ENCODE measurements at regions not wholly inside any gene's neighbourhood (a gene's known extent, or its start where the extent isn't known, plus 50 kb on each side); places are given as distances from the start of the nearest gene placed in this dataset.
A peak's percentile ranks its signal among the peaks of the same experiment; 100 is the strongest.
"Not testable (repeated sequence)": the region's sequence is repeated elsewhere in the genome, so short reads cannot be mapped to it uniquely, and the experiment has no call there.

DNA sequence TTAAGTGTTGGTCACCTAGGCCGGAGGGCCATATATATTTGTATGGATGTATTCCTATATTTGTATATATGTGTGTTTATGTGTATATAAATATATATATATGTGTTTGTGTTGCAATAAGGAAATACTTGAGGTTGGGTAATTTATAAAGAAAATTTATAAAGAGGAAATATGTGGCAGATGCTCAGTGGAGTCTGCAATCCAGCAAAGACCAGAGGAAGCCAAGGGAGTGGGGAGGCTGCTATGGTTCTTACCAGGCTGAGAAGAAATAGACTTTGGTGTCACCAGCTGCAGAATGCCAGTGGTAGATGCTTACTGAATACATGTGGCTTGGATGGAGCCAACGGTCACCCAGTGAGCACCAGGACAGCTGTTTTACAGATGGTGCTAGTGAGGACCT, 97.4 kb upstream of the ELOVL5 start:
- DNase-seq = no peak

DNA sequence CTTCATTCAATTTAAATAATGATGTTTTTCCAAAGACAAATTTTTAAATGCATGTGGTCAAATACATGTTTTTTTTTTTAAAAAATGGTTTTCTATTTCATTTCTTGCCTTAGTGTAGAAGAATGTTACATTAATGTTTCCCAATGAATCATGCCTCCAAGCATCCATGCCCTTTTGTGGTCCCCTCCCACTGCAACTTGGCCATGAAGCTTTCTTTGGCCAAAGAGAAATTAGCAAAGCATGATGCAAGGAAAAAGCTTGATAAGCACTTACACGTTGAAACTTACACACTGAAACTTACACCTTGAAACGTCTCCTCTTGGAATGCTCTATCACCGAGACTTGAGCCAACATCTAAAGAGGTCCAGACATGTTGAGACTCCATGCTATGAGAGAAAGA, 93.0 kb upstream of the ELOVL5 start:
- no peak for DNase-seq

DNA sequence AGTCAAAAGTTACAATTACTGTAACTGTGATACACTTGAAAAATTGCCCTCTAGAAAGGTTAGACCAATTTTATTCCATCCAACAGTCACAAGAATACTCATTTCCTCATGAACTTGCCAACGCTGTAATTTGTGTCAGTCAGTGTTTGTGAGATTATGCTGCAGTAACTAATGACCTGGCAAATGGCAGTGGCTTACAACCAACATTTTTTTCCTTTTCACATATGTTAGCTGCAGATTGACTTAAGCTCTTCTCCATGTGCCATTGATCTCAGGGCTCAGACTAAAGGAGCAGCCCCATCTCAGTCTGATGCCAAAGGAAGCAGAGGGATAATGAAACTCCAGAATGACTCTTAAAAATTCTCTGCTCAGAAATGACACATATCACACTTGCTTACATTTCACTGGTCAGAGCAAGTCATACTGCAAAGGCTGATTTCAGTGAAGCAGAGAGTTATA, 92.3 kb upstream of the ELOVL5 start:
- DNase-seq = no peak

DNA sequence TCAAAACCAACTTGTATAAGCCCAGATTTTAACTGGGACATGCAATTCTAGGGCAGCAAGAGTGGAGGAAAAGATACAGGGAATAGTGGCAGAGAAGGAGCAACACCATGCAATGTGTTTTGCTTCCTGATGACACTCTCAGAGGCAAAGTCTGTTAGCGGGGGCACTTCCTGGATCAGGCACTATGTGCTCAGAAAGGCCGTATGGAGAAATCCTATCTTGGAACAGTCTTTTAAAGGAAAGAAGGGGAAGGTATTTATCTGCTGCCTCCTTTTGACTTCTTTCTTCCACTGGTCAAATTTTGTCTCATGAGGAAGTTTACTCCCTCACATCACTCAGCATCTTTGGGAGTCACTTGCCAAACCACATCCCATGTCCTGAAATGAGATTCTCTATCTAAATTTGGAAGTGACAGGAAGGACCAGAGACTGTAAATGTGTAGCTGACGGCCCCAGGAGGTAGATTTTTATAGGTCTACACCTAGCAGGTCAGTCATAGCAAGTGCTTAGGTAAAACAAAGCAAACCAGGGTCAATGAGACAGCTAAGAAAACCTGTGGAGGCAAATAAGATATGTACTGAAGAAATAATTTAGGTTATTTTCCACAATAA, 91.7 kb upstream of the ELOVL5 start:
- DNase-seq = no peak

DNA sequence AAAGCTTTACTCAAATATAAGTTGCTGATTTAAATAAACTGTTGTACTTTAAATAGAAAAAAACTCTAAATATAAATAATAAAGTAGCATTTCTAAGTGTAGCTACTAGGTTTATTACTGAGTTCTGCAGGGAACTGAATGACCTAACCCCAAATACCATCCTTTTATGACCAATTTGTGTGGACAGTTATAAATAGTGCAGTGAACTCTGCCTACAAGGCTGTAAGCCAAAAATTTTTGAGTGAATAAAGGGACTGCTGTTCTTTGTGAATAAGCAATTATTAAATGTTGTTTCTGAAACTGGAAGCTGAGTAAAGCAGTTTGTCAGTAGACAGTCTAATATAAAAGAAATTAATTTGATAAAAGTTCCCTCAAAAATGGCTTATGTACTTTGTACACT, 90.8 kb upstream of the ELOVL5 start:
- DNase-seq = no peak

DNA sequence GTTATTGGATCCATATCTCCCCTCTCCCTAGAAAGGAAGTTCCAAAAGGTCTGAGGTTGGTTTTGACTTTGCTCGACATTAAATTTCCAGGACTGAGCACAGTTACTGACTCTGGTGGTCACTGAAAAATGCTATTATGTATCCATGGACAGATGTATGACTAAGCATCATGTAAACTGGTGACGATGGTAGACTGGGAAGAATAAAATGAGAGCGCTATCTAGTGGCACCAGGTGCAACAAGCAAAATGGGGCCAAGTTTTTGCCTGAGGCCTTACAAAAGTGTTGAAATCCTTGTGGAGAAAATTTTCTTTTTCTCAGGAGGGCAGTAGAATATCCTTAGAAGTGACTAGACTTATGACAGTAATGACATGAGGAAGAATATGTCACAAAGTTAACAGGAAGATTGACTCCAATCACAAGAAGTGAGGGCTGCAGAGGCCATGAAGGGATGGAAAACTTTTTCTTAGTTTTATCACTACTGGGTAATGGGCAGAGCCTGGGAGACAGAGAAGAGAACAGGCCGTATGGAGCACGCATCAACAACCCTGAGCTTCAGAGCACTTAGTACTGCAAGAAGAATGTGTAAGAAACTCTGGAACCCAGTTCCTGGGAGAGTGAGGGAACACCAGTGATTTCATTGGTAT, 88.9 kb upstream of the ELOVL5 start:
- peak; percentile 20 for DNase-seq

DNA sequence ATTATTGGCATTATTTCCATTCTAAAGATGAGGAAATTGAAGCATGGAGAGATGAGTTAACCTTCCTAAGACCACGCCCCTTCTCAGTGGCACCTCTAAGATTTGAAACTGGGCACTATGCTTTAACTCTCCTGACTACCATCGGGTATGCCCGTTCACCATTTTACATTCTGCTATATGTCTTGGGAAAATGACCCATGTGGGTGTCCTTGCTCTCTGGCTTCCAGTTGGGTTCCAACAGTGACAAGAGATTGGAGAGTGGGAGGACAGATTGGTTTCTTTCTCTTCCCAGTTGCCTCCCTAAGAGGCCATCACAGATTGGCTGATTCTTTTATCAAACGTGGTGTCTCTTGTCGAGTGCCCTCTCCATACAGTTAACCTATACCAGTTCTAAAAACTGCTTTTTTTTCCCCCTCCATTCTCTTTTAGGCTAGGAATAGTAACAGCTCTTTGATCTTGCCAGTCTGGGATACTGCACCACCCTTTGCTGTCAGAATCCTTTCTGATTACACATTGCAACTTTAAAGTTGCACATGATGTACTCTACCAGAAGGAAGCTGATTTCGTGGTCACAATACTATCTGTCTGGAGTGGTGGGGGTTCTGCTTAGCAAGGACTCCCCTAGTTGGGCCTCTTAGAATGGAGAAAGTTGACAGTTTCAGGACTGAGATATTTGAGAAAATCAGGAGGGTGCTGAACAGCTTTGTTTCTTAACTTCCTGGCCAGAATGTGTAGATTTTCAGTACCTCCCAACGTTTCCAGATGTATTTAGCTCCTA, 88.0 kb upstream of the ELOVL5 start:
- DNase-seq = no peak

DNA sequence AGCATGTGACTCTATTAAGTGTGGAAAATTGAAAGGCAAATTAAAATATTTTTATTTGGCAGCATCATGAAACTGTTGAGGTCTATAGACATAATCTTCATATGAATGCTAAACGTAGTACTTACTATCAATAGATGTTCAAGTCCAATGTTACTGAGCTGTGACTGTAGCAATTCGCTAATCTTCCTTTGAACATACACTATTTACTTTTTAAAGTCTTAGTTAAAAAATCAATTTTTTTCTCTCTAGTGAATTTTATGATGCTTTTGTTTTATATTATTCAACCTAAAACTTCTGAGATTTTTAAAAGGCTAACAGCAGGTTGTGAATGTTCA, 85.2 kb upstream of the ELOVL5 start:
- no peak for DNase-seq

DNA sequence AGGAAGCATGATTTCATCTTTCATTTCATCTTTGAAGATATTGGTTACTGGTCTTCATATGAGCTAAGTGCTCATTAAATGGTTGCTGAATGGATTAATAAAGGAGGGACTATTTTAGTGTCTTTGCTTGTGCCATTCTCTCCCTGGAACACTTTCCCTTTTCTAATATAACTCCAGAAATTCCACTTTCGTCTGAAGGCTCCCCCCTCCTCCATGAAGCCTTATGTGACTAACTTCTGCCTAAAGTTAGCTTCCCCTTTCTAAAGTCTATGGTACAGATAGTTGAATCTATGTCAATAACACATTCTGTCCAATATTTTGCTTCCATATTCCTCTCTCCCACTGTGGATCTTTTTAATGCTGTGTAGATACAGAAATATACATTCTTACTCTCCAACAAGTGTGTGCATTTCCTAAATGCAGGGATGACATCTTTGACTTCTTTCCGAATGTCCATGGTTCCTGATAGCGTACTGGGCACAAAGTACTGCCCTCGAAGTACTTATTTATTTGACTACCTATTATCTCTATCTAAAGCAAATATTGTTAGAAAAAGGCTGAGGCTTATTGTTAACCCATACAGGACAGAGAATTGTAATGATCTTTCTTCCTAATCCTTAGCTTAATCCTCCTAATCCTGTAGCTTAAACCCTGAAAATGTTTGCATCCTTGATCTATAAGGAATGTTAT, 84.7 kb upstream of the ELOVL5 start:
- no peak for DNase-seq

DNA sequence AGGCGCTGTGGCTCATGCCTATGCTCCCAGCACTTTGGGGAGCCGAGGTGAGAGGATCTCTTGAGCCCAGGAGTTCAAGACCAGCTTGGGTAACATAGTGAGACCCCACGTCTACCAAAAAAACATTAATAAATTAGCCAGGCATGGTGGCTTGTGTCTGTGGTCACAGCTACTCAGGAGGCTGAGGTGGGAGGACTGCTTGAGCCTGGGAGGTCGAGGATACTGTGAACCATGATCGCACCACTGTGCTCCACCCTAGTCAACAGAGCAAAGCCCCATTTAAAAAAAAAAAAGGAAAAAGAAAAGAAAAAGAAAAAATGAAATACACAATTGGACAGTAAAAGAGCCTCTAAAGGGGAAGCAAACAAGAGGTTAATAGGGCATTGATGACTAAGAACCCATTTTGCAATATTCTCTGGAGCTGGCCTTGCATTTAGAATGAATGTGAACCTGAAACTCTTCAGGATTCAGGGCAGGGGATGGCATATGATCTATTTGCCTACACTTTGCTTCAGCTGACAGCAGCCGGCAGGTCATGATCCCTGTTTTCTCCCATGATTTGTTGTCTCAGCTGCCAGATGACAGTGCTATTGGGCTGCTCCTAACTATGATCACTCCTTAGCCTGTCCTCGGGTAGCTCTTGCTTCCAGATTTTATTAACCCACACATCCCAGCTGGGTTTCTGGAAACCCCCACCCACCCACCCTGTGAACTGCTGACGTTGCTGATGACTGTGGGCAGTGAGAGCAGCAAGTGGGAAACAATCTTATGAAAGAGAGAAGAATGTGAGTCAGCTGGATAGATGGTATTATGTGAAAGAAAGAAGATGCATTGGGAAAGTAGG, 83.8 kb upstream of the ELOVL5 start:
- DNase-seq = no peak

DNA sequence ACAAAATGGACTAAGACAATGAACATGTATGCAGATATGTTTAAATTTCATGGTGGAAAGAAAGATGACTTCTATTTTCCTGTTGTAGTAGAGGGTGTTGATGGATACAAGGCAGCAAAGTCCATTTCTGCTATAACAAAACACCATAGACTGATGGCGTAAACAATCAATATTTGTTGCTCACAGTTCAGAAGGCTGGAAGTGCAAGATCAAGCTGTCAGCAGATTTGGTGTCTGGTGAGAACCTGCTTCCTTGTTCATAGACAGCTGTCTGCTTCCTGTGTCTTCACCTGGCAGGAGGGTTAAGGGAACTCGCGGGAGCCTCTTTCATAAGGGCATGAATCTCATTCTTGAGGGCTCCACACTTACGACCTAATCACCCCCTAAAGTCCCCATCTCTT, 83.0 kb upstream of the ELOVL5 start:
- DNase-seq = no peak

DNA sequence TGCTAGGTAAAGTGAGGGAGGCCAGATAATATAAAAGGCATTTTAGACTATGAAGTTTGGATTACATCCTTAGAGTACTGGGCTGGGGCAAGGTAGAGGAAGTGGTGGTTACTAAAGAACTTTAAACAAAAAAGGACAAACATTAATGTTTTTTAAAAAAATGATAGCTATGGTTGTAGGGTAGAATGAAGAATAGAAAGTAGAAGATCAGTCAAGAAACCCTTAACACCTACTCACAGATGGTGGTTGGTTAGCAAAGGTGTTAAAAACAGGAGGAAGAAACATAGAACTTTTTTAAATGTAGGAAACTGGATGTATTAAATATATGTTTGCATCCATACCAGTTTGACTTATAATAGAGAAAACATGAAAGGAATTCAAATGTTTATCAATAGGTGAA, 80.7 kb upstream of the ELOVL5 start:
- no peak for DNase-seq

DNA sequence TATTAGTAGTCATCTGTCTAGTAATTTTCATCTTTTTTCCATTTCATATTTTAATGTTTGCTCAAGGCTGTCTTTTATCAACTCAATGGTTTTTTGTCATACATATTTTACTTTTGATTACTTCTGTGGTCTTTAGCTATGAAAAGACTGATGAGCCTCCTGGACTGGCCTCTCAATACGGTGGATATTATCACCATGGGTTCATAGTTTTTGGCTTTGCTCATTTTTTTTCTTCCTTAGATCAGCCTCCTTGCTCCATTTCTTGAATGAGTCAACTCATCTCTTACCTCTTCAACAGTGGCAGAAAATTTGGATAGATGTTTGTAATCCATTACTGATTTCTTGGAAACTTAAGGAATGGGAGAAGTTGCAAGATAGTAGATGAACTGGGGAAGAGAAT, 80.1 kb upstream of the ELOVL5 start:
- no peak for DNase-seq

DNA sequence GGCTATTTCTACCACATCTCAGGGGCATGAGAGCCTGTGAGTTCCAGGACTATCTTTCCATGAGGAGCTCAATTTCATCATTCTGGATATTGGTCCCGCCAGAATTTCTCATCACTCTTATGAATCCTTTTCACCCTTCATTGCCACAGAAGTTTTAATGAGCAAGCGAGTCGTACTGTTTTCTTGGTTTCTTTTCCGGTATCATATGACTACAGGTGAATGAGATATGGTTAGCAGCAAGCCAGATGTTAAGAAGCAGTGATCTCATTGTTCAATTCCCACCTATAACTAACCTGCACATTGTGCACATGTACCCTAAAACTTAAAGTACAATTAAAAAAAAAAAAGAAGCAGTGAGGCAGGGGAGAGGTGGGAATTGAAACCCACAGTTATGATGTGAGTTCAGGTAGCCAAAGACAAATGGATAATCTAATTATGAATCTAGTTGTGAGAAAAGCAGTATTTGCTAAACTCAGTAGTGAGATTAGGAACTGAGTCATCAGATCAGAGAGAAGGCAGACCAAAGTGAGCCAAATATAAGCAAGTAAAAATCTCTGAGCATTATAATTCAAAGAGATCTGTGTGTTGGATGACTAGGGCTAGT, 78.0 kb upstream of the ELOVL5 start:
- DNase-seq = no peak

DNA sequence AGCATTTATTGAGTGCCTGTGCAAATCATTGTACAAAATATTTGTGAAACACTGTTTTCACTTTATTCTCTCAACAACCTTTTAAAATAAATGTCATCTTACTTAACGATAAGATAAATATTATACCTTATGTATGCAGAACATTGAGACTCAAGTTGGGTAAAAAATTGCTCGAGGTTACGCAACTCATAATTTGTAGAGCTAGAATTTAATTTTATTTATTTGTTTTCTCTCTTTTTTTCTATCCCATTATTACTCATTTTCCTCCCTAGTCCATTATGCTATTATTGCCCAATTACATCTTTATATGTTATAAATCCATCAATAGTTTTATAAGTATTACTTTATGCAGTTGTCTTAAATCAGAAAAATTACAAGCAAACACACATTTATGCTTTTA, 77.4 kb upstream of the ELOVL5 start:
- DNase-seq = no peak

DNA sequence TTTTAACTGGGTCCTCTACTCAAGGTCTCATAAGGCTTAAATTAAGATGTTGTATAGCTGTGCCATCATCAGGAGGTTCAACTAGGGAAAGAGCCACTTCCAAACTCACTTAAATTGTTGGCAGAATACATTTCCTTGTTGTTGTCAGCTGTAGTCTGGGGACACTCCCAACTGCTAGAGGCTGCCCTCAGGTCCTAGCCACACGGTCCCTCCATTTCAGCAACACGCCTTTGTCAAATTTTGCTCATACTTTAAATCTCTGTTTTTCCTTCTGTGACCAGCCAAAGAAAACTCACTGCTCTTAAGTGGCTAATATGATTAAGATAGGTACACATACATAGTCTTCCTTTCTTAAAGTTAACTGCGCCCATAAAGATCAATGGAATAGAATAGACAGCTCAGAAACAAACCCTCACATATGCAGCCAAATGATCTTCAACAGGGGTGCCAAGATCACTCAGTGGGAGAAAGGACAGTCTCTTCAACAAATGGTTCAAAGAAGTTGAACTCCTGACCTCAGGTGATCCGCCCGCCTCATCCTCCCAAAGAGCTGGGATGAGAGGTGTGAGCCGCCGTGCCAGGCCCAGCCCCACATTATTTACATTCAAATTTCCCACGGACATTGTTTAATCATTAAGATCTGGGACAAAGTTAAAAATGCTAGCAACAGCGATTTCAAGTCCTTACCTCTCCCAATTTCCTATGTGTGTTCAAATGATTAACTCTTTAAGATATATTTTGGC, 76.4 kb upstream of the ELOVL5 start:
- no peak for DNase-seq

DNA sequence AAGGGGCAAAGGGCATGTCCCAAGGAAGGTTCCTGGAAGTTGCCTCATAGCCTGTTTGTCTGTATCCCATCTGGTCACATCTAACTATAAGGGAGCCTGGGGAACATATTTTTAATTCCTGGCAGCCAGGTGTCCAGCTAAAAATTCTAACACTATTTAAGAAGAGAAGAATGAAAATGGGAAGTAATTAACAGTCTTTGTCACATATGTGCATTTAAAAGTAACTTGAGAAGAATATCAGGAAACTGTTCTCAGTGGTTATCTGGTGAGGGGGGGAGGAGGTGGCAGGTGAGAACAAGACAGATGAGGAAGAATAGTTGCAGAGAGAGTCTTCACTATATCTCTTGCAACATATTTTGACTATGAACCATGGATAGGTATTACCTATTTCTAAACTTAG, 75.5 kb upstream of the ELOVL5 start:
- no peak for DNase-seq

DNA sequence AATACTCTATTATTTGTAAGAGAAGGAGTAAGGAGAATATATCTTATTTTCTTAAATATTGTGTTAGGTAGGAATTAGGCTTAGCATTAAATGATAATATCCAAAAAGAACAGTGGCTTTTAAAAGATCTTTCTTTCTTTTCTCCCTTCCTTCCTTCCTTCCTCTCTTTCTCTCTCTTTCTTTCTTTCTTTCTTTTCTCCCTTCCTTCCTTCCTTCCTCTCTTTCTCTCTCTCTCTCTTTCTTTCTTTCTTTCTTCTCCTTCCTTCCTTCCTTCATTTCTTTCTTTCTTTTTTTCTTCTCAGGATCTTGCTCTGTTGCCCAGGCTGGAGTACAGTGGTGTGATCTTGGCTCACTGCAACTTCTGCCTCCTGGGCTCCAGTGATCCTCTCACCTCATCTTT, 74.8 kb upstream of the ELOVL5 start:
- DNase-seq = not testable (repeated sequence)

DNA sequence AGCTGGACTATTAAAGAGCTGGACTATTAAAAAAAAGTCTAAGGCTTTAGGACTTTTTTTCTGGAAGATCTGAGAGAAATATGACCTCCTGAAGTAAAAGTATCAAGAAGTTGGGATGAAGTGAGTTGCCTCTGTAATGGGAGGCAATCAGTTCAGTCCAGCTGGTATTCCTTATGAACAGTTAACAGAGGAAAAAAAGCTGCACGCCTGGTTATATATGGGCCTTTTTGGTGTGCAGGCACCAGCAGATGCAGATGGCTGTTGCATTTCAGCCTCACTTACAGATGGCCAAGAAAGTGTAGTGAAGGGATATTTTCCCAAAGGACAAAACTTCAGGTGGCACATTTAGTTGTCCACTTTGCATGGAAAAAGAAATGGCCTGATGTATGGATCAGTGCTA, 70.3 kb upstream of the ELOVL5 start:
- no peak for DNase-seq

DNA sequence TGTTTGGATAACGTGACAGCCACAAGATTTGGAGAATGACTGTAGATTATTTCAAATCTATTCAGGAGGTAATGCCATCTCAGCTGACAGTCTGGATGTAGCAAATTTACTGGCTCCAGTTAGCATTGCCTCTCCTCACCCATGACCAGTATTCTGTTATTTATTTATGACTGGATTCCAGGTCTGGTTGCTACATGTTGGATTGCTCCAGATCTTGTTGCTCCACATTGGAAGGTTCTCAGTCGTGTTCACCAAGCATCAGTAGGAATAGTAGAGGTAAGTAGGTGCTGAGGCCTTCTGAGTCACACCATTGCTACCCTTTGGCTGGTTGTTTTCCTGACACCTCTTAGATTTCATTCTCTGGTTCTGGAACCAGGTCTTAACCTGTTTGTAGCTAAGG, 69.5 kb upstream of the ELOVL5 start:
- DNase-seq = no peak

DNA sequence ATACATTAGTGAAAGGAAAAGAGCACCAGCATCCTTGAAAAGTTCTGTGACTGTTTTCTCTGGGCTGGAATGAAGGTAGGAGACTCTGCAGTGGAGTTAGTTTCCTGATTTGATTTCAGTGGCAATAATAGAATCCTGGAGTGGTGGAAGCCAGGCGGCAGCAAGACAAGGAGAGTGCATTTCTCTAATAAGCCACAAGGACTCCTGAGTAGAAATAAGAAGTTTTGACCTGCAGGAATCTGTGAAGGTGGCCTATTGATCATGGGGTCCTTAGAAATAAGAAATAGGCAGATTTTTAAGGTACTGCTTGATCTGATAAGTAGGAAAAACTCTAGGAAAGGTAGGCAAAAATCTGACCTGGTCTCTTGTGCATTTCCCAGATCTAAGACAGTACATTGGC, 68.4 kb upstream of the ELOVL5 start:
- DNase-seq = no peak

DNA sequence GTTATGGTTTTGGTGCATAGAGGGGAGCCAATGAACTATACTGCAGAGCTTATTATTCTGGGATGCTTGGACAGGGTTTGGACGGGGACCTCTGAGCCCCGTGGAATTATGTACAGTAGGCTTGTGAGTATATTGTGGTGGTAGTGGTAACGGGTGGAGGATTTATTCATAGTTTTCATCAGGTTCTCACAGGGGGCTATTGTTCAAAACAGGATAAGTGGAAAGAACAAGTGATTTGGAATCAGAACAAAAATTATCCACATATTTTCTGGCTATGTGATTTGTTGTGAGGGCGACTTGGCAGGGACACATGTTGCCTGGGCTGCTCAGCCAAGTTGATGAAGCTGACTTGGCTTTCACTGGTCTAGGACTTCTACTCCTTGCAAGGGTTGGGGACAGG, 64.6 kb upstream of the ELOVL5 start:
- DNase-seq = no peak

Data from NCI-H1694 treated with DMSO at 0.1 percent for 48 hours (cell line).